ENCODE measurements at regions not wholly inside any gene's neighbourhood (a gene's known extent, or its start where the extent isn't known, plus 50 kb on each side); places are given as distances from the start of the nearest gene placed in this dataset.
A peak's percentile ranks its signal among the peaks of the same experiment; 100 is the strongest.

- TF ChIP-seq CTCF (tag by site-specific recombination; IDR thresholded peaks at IDR 0.05) = no peak
- no peak for TF ChIP-seq ZNF621 (tag by site-specific recombination; IDR thresholded peaks at IDR 0.05)
- no peak for TF ChIP-seq ELK4 (IDR thresholded peaks at IDR 0.05; ENCODE audit: borderline replicate concordance, low read depth, low read length)
- no peak for TF ChIP-seq ZNF433 (tag by site-specific recombination; IDR thresholded peaks at IDR 0.05; ENCODE audit: low read depth)
- TF ChIP-seq MYNN (tag by site-specific recombination; IDR thresholded peaks at IDR 0.05; ENCODE audit: borderline replicate concordance) = no peak; the same call in 1 of the 2 replicates
- peak; percentile 60; the same call in 1 of the 2 replicates for TF ChIP-seq ZNF391 (tag by site-specific recombination; IDR thresholded peaks at IDR 0.05; ENCODE audit: borderline replicate concordance, low read depth)
- TF ChIP-seq ZBTB8A (tag by site-specific recombination; IDR thresholded peaks at IDR 0.05) = peak; percentile 97
- peak; percentile 63 for TF ChIP-seq ZBTB20 (tag by site-specific recombination; IDR thresholded peaks at IDR 0.05)
- TF ChIP-seq PRDM4 (tag by site-specific recombination; IDR thresholded peaks at IDR 0.05) = no peak
- no peak for TF ChIP-seq ZNF558 (tag by site-specific recombination; IDR thresholded peaks at IDR 0.05)
- TF ChIP-seq ZNF24 (tag by site-specific recombination; IDR thresholded peaks at IDR 0.05) = peak; percentile 62; the same call in 1 of the 2 replicates
- no peak for TF ChIP-seq ZNF513 (tag by site-specific recombination; IDR thresholded peaks at IDR 0.05)
- TF ChIP-seq EGR2 (tag by site-specific recombination; IDR thresholded peaks at IDR 0.05; ENCODE audit: low read depth) = peak; percentile 80
- TF ChIP-seq ZNF174 (tag by site-specific recombination; IDR thresholded peaks at IDR 0.05) = no peak
Measured at GRCh38 chr17:21551081-21551881, 141.0 kb upstream of the KCNJ18 start.

All from HEK293 (cell line).